ENCODE measurements at regions not wholly inside any gene's neighbourhood (a gene's known extent, or its start where the extent isn't known, plus 50 kb on each side); places are given as distances from the start of the nearest gene placed in this dataset.

DNA sequence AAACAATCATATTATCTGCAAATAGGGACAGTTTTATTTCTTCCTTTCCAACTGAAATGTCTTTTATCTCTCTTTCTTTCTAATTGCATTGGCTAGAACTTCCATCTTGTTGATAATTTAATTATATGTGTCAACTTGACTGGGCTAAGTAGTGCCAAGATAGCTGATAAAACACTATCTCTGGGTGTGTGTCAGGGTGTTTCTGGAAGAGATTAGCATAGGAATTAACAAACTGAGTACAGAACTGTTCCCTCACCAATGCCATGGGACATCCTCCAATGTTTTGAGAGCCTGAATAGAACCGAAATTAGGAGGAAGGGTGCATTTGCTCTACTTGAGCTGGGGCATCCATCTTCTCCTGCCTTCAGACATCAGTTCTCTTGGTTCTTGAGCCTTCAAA lies 1027.2 kb downstream of the FAT4 start:
- no peak for ATAC-seq
- TF ChIP-seq ZNF8 (CRISPR knock-in tag; IDR thresholded peaks at IDR 0.05) (no peak), CSDC2 (CRISPR knock-in tag; IDR thresholded peaks at IDR 0.05) (no peak)

DNA sequence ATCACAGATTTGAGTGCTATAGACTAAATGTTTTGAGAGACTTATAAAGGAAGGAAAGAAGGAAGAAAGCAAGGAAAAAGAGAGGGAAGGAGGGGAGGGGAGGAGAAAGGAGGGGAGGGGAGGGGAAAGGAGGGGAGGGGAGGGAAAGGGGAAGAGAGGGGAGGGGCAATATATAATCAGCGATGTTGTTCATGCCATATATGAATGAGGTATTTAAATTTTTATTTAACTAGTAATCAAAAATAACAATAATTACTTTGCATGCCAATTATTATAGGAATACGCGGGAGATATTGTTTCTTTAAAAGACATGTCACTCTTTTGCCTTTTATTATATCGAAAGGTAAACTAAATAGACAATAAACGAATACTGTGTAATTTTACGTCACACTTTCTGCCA lies 1029.7 kb downstream of the FAT4 start:
- TF ChIP-seq BACH2 (CRISPR knock-in tag; IDR thresholded peaks at IDR 0.05; ENCODE audit: borderline replicate concordance) (no peak), ISL1 (CRISPR knock-in tag; IDR thresholded peaks at IDR 0.05) (no peak), RARB (CRISPR knock-in tag; IDR thresholded peaks at IDR 0.05) (no peak), ZNF70 (CRISPR knock-in tag; IDR thresholded peaks at IDR 0.05) (no peak), TCF4 (CRISPR knock-in tag; IDR thresholded peaks at IDR 0.05; ENCODE audit: borderline replicate concordance) (no peak), ZFP30 (CRISPR knock-in tag; IDR thresholded peaks at IDR 0.05) (no peak), ZFP3 (CRISPR knock-in tag; IDR thresholded peaks at IDR 0.05) (no peak), PPARA (CRISPR knock-in tag; IDR thresholded peaks at IDR 0.05; ENCODE audit: borderline replicate concordance) (no peak), CSDC2 (CRISPR knock-in tag; IDR thresholded peaks at IDR 0.05) (no peak)
- TF ChIP-seq, protein P1, sequence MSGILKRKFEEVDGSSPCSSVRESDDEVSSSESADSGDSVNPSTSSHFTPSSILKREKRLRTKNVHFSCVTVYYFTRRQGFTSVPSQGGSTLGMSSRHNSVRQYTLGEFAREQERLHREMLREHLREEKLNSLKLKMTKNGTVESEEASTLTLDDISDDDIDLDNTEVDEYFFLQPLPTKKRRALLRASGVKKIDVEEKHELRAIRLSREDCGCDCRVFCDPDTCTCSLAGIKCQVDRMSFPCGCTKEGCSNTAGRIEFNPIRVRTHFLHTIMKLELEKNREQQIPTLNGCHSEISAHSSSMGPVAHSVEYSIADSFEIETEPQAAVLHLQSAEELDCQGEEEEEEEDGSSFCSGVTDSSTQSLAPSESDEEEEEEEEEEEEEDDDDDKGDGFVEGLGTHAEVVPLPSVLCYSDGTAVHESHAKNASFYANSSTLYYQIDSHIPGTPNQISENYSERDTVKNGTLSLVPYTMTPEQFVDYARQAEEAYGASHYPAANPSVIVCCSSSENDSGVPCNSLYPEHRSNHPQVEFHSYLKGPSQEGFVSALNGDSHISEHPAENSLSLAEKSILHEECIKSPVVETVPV (CRISPR knock-in tag; IDR thresholded peaks at IDR 0.05) = no peak
- TF ChIP-seq, protein P2, sequence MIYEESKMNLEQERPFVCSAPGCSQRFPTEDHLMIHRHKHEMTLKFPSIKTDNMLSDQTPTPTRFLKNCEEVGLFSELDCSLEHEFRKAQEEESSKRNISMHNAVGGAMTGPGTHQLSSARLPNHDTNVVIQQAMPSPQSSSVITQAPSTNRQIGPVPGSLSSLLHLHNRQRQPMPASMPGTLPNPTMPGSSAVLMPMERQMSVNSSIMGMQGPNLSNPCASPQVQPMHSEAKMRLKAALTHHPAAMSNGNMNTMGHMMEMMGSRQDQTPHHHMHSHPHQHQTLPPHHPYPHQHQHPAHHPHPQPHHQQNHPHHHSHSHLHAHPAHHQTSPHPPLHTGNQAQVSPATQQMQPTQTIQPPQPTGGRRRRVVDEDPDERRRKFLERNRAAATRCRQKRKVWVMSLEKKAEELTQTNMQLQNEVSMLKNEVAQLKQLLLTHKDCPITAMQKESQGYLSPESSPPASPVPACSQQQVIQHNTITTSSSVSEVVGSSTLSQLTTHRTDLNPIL (CRISPR knock-in tag; IDR thresholded peaks at IDR 0.05; ENCODE audit: low read depth) = no peak
- TF ChIP-seq, protein P3, sequence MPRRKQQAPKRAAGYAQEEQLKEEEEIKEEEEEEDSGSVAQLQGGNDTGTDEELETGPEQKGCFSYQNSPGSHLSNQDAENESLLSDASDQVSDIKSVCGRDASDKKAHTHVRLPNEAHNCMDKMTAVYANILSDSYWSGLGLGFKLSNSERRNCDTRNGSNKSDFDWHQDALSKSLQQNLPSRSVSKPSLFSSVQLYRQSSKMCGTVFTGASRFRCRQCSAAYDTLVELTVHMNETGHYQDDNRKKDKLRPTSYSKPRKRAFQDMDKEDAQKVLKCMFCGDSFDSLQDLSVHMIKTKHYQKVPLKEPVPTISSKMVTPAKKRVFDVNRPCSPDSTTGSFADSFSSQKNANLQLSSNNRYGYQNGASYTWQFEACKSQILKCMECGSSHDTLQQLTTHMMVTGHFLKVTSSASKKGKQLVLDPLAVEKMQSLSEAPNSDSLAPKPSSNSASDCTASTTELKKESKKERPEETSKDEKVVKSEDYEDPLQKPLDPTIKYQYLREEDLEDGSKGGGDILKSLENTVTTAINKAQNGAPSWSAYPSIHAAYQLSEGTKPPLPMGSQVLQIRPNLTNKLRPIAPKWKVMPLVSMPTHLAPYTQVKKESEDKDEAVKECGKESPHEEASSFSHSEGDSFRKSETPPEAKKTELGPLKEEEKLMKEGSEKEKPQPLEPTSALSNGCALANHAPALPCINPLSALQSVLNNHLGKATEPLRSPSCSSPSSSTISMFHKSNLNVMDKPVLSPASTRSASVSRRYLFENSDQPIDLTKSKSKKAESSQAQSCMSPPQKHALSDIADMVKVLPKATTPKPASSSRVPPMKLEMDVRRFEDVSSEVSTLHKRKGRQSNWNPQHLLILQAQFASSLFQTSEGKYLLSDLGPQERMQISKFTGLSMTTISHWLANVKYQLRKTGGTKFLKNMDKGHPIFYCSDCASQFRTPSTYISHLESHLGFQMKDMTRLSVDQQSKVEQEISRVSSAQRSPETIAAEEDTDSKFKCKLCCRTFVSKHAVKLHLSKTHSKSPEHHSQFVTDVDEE (CRISPR knock-in tag; IDR thresholded peaks at IDR 0.05) = no peak
- no peak for ATAC-seq

DNA sequence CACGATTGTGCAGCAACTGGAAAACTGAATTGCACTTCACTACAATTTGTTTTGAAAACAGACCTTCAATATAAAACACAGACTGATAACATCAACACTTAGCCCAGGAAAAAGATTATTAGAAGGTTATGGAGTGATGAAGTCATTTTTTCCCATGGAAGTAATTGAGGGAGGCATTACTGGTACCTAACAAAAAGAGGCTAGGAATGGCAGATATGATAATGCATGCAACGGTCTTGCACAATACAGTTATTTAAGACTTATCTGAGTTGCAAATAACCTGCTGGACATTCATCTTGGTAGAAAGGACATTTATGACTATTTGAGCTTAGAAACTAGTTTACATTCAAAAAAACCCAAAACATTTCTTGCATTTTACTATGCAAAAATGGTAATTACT lies 1031.9 kb downstream of the FAT4 start:
- no peak for ATAC-seq
- peak; percentile 73 for TF ChIP-seq ISL1 (CRISPR knock-in tag; IDR thresholded peaks at IDR 0.05)
- TF ChIP-seq, protein P2 (CRISPR knock-in tag; IDR thresholded peaks at IDR 0.05; ENCODE audit: low read depth) = no peak

DNA sequence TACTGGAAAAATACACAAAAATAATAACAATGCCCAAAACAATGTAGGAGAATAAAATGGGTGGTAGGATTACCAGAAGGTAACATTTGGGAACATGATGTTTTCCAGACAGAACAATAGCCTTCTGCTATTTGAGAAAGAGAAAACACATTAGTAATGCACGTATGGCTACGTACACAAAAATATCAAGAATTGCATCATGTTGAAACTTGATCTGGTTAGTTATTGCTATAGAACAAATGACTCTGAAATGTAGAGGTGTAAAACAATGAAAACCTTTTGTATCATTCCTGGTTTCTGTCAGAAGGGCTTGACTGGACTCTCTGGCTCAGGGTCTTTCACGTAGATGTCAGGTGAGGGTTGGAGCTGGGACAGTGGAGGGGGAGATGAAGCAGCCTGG lies 1040.0 kb downstream of the FAT4 start:
- no peak for ATAC-seq
- TF ChIP-seq, protein P1 (CRISPR knock-in tag; IDR thresholded peaks at IDR 0.05) = no peak
- TF ChIP-seq OSR1 (CRISPR knock-in tag; IDR thresholded peaks at IDR 0.05) = no peak
- TF ChIP-seq ZFP30 (CRISPR knock-in tag; IDR thresholded peaks at IDR 0.05) = no peak
- TF ChIP-seq, protein P3 (CRISPR knock-in tag; IDR thresholded peaks at IDR 0.05) = no peak
- no peak for TF ChIP-seq BACH2 (CRISPR knock-in tag; IDR thresholded peaks at IDR 0.05; ENCODE audit: borderline replicate concordance)
- no peak for TF ChIP-seq ESRRG (CRISPR knock-in tag; IDR thresholded peaks at IDR 0.05)
- TF ChIP-seq ISL1 (CRISPR knock-in tag; IDR thresholded peaks at IDR 0.05) = no peak
- no peak for TF ChIP-seq TOX (CRISPR knock-in tag; IDR thresholded peaks at IDR 0.05; ENCODE audit: borderline replicate concordance)
- no peak for TF ChIP-seq PPARA (CRISPR knock-in tag; IDR thresholded peaks at IDR 0.05; ENCODE audit: borderline replicate concordance)
- no peak for TF ChIP-seq ZNF8 (CRISPR knock-in tag; IDR thresholded peaks at IDR 0.05)
- no peak for TF ChIP-seq ARNTL (CRISPR knock-in tag; IDR thresholded peaks at IDR 0.05; ENCODE audit: borderline replicate concordance, low read depth)
- no peak for TF ChIP-seq ZC3H10 (CRISPR knock-in tag; IDR thresholded peaks at IDR 0.05)
- no peak for TF ChIP-seq GLIS3 (CRISPR knock-in tag; IDR thresholded peaks at IDR 0.05)
- TF ChIP-seq, protein P2 (CRISPR knock-in tag; IDR thresholded peaks at IDR 0.05; ENCODE audit: low read depth) = no peak
- no peak for TF ChIP-seq TCF4 (CRISPR knock-in tag; IDR thresholded peaks at IDR 0.05; ENCODE audit: borderline replicate concordance)
- TF ChIP-seq ZNF70 (CRISPR knock-in tag; IDR thresholded peaks at IDR 0.05) = no peak
- no peak for TF ChIP-seq ZFP3 (CRISPR knock-in tag; IDR thresholded peaks at IDR 0.05)
- TF ChIP-seq CSDC2 (CRISPR knock-in tag; IDR thresholded peaks at IDR 0.05) = no peak
- TF ChIP-seq, protein P4, sequence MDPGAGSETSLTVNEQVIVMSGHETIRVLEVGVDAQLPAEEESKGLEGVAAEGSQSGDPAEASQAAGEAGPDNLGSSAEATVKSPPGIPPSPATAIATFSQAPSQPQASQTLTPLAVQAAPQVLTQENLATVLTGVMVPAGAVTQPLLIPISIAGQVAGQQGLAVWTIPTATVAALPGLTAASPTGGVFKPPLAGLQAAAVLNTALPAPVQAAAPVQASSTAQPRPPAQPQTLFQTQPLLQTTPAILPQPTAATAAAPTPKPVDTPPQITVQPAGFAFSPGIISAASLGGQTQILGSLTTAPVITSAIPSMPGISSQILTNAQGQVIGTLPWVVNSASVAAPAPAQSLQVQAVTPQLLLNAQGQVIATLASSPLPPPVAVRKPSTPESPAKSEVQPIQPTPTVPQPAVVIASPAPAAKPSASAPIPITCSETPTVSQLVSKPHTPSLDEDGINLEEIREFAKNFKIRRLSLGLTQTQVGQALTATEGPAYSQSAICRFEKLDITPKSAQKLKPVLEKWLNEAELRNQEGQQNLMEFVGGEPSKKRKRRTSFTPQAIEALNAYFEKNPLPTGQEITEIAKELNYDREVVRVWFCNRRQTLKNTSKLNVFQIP (CRISPR knock-in tag; IDR thresholded peaks at IDR 0.05; ENCODE audit: borderline replicate concordance, low read depth) = no peak
- no peak for TF ChIP-seq RARB (CRISPR knock-in tag; IDR thresholded peaks at IDR 0.05)
